Right ventricle myocardium superior (tissue), 1 donor: ENCODE measurements at regions not wholly inside any gene's neighbourhood (a gene's known extent, or its start where the extent isn't known, plus 50 kb on each side); places are given as distances from the start of the nearest gene placed in this dataset.

Source experiments
- ATAC-seq: fragments of 200-7000 bp; cut with Tn5 transposase; one replicate; pipeline ENCODE4 v1.9.1; 2020; ENCODE audit warnings: mild to moderate bottlenecking; ENCODE audit not compliant: poor library complexity
- DNase-seq: peaks from one replicate; pipeline ENCODE4 v3.0.0-alpha.2; 2020
- intact Hi-C: fragments of 100-400 bp; cut with DNase I; formaldehyde crosslinking; loops from one replicate; pipeline ENCODE4 v1.11.2; 2022
- donor health status: DM: no; HTN: yes; CAD: no; lungs with severe emphysema.

DNA sequence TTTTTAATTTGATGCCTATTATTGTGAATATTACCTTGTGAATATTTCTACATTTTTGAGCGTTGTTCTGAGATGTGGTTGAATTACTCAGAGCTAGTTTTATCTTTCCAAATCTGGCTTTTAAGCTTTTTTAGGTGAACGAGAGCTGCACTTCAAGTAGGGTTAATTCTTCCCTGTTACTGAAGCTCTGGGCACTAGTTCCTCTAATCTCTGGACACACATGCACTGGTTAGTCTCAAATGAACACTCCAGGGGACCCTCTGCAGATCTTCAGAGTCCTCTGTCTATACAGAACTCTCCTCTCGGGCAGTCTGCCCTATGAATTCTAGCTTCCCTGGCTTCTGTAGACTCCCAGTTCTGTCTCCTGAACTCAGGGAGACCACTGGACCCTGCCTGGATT is 237.5 kb upstream of the TBC1D5 start:
- intact Hi-C loops, result no loop called here
- ATAC-seq (no peak), DNase-seq (no peak)

DNA sequence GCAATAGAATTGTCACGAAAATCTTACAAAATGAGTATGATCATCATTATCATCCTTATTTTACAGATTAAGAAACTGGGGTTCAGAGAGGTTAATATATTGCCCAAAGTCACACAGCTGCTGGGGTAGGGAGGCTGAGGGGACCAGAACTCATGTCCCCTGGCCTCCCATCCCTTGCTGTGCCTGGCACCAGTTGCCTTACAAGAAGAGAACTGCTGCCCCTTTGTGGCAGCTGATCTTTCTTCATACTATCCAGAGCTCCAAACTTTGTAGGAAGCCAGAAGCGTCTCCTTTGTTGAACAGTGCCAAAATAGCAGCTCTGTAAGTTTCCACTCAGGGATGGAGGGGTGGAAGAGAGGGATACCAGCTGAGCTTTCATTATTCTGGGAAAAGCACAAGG is 236.8 kb upstream of the TBC1D5 start:
- ATAC-seq (no peak), DNase-seq (no peak)
- intact Hi-C loops, result no loop called here

DNA sequence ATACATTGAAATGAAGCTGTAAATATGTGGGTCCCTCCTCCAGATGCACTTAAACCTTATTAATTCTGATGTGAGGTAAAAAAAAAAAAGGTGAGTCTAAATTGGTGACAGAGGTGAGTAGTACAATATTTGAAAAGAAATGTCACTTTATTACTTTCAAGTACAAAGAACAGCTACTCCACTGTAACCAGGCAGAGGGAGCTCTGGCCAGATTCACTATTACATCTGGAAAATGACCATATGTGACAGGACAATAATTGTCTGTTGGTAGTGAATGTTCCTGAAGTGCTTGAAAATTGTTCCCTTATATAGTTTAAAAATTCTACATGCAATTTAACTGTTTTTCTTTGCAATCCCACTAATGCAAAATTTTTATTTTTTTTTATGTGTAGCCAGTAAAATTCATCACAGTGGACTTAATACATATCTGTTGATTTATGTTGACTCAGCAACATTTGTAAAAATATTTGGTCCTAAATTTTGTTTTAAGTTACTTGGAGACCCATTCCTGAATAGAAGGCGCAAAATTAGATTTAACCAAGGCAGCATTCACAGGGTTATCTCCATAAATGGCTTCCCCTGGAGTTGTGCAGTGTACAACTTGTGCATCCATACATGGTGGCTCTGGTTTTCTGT is 231.9 kb upstream of the TBC1D5 start:
- ATAC-seq, result no peak
- intact Hi-C loops, result no loop called here
- no peak for DNase-seq

DNA sequence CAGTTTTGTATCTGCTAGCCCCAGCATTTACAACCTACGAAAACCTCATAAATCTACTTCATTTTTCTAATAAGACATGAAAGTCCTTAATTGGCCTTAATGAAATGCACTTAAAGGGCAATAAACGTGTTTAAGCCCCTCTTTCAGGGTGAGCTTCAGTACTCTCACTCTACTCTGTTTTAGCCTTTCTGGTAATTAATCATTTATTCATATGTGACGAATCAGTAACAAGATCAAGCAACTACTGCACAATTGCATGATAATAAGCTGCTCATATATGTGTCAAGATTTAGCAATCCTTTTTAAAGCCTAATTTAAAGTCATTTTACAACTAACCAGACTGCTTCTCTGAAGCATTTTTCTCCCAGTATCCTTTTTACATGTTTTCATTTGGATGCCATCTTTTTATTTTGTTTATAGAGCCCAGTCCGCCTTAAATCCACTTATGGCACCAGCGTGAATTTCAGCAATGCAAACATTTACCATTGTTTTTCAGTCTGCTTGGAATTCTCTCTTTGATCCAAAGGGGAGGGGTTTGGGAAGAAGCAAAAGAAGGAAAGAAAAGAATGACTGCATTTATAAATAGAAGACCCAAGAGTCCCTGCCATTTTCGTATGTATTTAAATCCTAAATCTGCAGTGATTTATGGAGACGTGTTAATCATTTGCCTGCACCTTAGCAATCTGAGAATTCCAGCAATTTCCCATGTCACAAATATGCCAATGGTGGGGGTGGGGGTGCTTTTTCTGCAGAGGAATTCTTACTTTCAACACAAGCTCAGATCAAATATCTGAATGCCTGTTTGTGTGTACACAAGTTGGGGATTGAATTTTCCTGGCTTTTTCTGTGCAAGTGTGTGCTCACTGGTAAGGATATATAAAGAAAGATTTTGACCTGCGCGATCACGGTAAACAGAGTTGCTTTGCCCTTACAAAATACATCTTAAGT is 230.8 kb upstream of the TBC1D5 start:
- DNase-seq (no peak), ATAC-seq (no peak)
- intact Hi-C loops, result no loop called here

DNA sequence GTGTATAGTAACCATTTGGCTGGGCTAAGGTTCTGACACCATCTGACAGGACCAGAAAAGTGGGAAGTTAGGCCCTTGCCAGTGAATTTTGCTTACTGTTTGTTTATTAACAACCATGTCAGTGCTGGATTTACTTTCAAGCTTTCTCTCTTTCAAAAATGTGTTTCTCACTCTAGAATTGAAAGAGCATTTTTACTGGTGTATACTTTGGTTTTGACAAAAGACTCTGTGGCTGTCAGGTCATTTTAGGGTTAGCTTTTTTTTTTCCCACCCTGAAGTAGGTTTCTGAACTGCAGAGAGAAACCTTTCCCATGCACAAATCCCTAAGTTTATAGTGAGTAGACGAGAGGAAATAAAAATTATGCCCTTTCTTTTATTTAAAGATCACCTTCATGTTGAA is 230.0 kb upstream of the TBC1D5 start:
- no peak for DNase-seq
- intact Hi-C loops, result no loop called here
- no peak for ATAC-seq

DNA sequence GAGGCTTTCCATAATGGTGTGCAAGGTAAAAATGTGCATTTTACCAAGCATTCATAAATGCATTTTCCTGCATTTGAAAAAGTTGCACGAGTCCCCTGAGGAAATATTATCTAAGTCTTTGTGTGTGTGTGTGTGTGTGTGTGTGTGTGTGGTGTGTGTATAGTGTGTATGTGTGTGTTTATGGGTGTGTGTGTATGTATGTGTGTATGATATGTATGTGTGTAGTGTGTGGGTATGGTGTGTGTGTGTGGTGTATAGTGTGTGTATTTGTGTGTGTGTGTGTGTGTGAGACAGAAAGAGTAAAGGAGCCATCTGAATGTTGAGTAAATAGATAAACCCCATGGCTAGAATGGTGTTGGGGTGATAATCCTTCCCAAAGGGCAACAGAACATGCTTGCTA is 229.6 kb upstream of the TBC1D5 start:
- intact Hi-C loops, result no loop called here
- no peak for ATAC-seq
- DNase-seq, result no peak

DNA sequence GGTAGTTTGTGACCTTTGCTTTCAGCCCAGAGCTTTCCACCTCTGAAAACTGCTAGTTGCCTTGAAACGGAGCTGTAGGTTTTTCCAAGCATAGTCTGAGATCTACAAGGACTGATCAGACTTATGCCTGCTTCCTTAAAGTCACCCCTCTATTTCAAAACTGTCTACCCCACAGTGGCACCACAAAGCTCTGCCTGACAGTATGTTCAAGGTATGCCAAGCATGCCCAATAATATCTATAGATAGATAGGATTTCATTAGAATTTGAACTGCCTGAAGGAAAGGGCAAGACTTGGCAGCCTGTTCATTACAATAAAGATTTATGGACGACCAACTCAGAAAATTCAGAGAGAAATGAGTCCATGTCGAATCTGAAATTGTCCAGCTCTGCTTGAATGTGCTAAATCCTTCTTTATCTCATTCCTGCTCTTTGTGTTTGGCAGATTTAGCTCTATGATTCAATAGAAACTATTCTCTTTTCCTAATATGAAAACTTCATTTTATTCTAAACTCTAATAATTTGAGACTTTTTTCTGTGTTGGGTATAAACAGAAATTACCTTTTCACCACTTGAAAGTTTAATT is 227.6 kb upstream of the TBC1D5 start:
- intact Hi-C loops, result no loop called here
- ATAC-seq (no peak), DNase-seq (no peak)

DNA sequence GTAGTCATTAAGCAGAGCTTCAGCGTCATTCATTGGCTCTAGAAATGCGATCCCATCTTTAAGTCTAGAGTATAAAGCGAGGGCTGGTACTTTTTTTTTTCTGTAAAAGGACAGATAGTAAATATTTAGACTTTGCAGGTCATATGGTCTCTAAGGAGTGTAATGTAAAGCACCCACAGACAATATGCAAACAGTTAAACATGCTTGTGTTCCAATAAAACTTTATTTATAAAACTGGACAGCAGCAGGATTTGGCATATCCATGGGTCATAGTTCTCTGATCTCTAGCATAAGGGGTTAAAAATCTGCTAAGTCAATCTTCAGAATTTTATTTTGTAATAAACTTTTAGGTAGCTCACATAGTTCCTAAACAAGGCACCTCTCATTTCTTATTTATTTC is 226.8 kb upstream of the TBC1D5 start:
- DNase-seq, result no peak
- ATAC-seq, result no peak
- intact Hi-C loops, result no loop called here

DNA sequence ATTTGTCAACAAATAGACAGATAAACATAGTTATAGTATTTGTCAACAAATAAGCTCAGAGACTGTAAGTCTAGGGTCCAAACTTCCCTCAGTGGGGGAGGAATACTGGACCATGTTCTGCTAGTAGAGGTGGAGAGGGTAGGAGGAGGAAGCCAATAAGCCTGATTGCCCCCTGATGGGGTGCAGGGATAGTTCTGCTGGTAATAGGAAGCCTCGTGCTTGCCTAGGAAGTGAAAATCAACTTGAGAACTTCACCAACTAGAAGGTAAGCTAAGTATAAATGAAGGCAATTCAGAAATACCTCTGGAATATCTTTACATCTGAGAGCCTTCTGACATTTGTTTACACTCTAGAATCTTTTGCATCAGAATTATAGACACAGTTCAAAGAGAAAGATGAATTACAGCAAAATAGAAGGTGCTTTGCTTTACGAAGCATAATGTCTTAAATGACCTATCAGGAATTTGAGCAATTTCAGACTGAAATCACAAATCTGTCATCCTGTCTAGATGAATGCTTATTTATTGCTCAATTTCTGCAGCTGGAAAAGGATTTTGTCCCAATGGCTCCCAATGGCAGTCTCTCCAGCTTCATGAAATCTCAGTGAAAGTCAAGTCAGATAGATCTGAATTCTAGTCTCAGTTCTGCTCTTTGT is 225.6 kb upstream of the TBC1D5 start:
- ATAC-seq, result no peak
- intact Hi-C loops, result no loop called here
- no peak for DNase-seq

DNA sequence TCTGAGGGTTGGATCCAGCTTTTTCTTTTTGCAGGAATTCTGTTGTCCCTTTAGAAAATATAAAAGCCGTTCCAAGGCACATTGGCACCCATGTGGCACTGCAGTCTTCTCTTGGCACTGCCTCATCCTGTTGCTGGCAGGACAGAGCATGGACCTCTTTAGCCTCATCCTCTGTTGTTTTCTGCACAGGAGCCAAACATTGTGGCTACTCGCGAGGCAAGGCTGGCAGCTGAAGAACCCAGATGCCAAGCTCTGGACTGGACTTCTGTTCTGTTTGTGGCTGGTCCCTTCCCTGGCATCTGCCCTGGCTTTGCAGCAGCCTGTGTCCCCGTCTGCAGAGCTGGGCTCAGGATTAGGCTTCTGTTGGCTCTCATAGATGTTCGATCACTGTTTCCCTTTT is 224.7 kb upstream of the TBC1D5 start:
- intact Hi-C loops, result no loop called here
- ATAC-seq (no peak), DNase-seq (no peak)

DNA sequence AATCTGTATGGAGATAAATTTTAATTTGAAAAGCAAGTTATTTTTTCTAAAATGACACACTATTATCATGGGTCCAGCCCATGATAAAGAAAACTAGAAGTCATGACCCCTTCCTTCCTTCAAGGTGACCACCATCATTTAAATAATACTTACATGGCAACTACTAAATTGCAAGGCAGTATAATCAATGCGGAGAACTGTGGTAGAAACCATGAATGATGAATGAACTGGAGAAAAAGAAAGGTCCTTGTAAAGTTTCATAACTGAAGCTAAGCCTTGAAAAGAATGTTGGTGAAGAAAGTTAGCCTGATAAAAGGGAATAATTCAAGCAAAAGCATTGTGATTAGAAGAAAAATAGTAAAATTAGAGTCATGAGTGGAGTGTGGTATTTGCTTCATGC is 222.9 kb upstream of the TBC1D5 start:
- intact Hi-C loops, result no loop called here
- no peak for ATAC-seq
- DNase-seq, result no peak

DNA sequence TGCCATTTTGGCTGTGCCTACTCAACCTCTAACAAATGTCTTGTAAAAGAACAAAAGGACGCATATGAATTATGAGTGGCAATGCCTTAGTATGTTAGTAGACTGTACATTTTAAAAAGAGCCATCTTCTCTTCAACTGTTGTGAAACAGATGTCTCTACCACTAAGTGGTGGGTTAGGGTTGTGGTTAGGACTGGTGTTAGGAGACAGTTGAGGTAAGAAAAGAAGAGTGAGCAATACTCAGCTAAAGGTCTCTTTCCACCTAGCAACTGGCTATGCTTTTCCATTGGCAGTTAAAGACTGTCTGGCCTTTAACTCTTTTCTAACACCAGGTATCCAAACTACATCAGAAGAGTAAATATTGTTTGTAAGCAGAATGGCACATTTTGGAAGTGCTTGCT is 221.7 kb upstream of the TBC1D5 start:
- intact Hi-C loops, result no loop called here
- ATAC-seq, result no peak
- DNase-seq, result no peak

DNA sequence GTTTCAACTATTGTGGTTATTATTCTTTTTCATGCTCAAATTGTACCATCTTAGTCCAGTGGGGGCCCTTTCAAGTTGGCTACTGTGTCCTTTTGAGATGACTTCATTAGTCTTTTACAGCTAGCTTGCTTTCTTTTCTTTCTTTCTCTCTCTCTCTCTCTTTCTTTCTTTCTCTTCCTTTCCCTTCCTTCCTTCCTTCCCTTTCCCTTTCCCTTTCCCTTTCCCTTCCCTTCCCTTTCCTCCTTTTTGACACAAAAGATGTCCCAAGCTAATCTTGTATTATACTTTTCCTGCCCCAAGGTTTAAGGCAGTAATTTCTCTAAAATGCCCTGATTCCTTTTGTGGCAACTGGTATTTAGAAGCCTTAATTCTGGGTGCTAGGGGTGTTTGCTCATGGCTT is 213.0 kb upstream of the TBC1D5 start:
- ATAC-seq (no peak), DNase-seq (no peak)
- intact Hi-C loops, result no loop called here

DNA sequence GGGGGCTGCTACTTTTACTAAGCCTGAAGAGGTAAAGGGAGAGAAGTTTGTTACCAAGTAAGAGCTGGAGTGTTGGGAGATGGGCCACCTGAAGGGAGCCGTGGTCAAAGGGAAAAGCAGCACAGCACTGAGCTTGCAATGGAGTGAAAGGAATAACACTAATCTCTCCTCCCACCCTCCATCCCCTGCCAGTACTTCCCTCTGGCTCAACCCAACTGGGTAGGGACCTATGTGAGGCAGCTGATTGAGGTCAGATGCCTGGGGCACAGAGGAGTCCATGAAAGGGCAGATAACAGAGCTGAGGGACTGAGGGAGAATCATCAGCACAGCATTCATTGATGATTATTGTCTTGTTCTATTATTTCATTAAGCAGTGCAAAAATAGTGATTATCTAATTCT is 212.4 kb upstream of the TBC1D5 start:
- ATAC-seq (no peak), DNase-seq (no peak)
- intact Hi-C loops, result no loop called here

DNA sequence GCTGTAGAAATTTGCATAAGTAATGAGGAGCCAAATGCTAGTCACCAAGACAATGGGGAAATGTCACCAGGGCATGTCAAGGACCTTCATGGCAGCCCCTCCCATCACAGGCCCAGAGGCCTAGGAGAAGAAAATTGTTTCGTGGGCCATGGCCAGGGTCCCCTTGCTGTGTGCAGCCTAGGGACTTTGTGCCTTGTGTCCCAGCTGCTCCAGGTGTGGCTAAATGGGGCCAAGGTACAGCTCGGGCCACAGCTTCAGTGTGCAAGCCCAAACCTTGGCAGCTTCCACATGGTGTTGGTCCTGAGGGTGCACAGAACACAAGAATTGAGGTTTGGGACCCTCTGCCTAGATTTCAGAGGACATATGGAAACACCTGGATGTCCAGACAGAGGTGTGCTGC is 208.8 kb upstream of the TBC1D5 start:
- DNase-seq (no peak), ATAC-seq (no peak)
- intact Hi-C loops, result no loop called here

DNA sequence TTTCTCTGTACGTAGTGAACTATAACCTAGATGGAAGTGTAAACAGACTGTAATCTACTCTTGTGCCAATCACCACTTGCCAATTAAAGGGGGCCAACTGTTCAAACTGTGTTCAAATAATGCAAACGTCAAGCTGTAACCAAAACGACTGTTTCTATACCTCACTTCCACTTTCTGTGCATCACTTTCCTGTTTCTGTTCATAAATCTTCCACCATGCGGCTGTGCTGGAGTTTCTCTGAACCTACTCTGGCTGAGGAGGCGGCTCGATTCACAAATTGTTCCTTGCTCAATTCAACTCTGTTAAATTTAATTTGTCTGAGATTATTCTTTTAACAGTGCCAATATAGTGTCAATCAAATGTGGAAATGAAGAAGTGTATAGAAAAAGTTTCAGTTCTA is 206.7 kb upstream of the TBC1D5 start:
- ATAC-seq (no peak), DNase-seq (no peak)
- intact Hi-C loops, result no loop called here

DNA sequence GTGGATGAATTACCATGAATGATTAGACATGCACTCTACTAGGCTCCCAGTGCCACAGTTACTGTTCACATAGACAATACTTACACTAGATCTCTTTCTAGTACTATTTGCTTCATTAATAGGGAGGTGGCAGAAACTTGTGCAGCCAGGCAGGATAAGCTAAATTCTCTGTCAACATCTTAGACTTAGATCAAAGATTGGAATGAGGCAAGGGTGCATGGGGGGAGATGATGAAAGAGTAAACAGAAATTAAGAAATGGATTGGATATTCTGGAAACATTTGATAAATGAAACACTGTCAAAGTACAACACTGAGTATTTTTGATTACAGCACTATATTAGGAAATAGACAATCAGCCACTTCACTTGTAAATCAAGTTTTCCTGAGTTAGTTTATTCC is 205.4 kb upstream of the TBC1D5 start:
- ATAC-seq (no peak), DNase-seq (no peak)
- intact Hi-C loops, result no loop called here

DNA sequence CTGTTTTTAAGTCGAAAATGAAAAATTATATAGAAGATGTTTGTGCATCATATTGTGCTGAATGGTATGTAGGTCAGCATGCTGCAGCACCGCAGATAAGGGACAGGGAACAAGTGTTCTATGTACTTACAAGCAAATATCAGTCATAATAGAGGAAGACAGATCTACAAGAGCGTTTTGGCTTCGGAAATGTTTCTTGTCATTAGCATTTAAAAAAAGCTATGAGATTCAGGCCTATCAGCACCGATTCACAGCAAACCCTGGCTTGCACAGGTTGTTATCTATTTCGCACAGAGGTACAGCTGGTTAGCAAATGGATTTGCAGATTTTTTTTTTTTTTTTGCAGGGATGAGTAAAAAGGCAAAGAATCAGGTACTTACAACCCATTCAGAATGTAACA is 204.2 kb upstream of the TBC1D5 start:
- DNase-seq, result no peak
- peak; percentile 85 for ATAC-seq
- intact Hi-C loops, result no loop called here

DNA sequence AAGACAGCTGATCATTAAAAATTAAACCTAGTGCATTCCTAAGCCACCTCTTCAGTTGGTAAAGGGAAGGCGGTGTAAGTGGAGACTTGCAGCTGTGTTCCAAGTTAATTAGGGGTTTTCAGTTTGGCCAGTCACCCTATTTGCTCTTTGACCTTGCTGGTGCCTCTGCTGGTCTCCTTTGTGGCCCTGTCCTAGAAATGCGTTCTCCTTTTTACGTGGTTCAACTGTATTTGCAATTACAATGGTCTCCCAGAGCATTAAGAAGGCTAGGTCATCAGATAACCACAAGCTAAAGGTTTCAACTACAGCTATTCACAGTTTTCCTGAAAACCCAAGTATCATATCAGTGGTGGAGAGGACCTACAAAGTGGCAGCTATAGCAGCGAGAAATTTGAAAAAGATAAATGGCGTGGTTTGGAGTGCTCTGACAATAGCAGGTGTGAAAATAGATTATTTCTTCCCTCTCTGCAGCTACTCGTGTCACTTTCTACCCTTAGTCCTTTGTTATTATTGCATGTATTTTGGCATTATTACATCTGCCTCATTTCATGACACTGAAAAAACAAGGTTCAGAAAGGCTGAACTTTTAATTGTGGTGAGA is 203.5 kb upstream of the TBC1D5 start:
- no peak for DNase-seq
- intact Hi-C loops, result no loop called here
- ATAC-seq, result peak; percentile 44
